AG10803 (cell line): ENCODE measurements at regions not wholly inside any gene's neighbourhood (a gene's known extent, or its start where the extent isn't known, plus 50 kb on each side); places are given as distances from the start of the nearest gene placed in this dataset.

Experiments
- DNase-seq: peaks from one replicate; pipeline ENCODE4 v3.0.0; 2010; ENCODE audit warnings: low read depth
- H3K4me3 ChIP-seq: 2 replicates; pipeline ENCODE4 v1.5.1; 2011; ENCODE audit warnings: mild to moderate bottlenecking, low read length, control low read depth
- CTCF ChIP-seq: conservative IDR thresholded peaks from 2 replicates; pipeline ENCODE4 v1.5.1; 2011; ENCODE audit warnings: mild to moderate bottlenecking, low read length, control low read depth, inconsistent platforms

- no peak for TF ChIP-seq CTCF
- no peak for DNase-seq
- H3K4me3 ChIP-seq = no peak overlapping the region
These were observed 250.7 kb downstream of the TBC1D4 start for GRCh38 chr13:75231235-75231634.

- TF ChIP-seq CTCF = no peak
- DNase-seq = peak; percentile 96
- no peak overlapping the region for H3K4me3 ChIP-seq
These were observed 255.1 kb downstream of the TBC1D4 start for GRCh38 chr13:75226733-75227435.

GRCh38 chr13:75226092-75226491, 255.9 kb downstream of the TBC1D4 start:
- TF ChIP-seq CTCF = no peak
- H3K4me3 ChIP-seq = no peak overlapping the region
- no peak for DNase-seq

- H3K4me3 ChIP-seq = no peak overlapping the region
- no peak for DNase-seq
- no peak for TF ChIP-seq CTCF
These were observed 256.5 kb downstream of the TBC1D4 start for GRCh38 chr13:75225288-75226032.

GRCh38 chr13:75224053-75224742, 257.8 kb downstream of the TBC1D4 start:
- no peak for TF ChIP-seq CTCF
- peak; percentile 75 for DNase-seq
- no peak overlapping the region for H3K4me3 ChIP-seq

- no peak for TF ChIP-seq CTCF
- H3K4me3 ChIP-seq = no peak overlapping the region
- peak; percentile 80 for DNase-seq
These were observed 259.9 kb downstream of the TBC1D4 start for GRCh38 chr13:75222031-75222430.
